Astrocyte (in vitro differentiated cells and primary cell): ENCODE measurements at regions not wholly inside any gene's neighbourhood (a gene's known extent, or its start where the extent isn't known, plus 50 kb on each side); places are given as distances from the start of the nearest gene placed in this dataset.

Experiments used
- DNase-seq: peaks from one replicate; pipeline ENCODE4 v3.0.0-alpha.2; 2010; ENCODE audit warnings: low read depth
- FAIRE-seq: peaks from 2 replicates; lab custom pipeline; 2011; peaks lifted over from hg19 to GRCh38; lab: Jason Lieb, UNC
- H2AFZ ChIP-seq: 2 replicates; pipeline ENCODE4 v1.6.0; 2012; ENCODE audit warnings: low read depth, low read length, inconsistent platforms
- H3K27ac ChIP-seq: 2 replicates; pipeline ENCODE4 v1.5.1; 2011; ENCODE audit warnings: low read depth, low read length, inconsistent platforms
- H3K27me3 ChIP-seq: 2 replicates; pipeline ENCODE4 v1.6.0; 2011; ENCODE audit warnings: low read length, inconsistent platforms; ENCODE audit not compliant: insufficient read depth
- H3K36me3 ChIP-seq: 2 replicates; pipeline ENCODE4 v1.5.1; 2011; ENCODE audit warnings: low read length, inconsistent platforms; ENCODE audit not compliant: insufficient read depth
- H3K4me1 ChIP-seq: 2 replicates; pipeline ENCODE4 v1.5.1; 2011; ENCODE audit warnings: low read length, inconsistent platforms; ENCODE audit not compliant: insufficient read depth
- H3K4me2 ChIP-seq: 2 replicates; pipeline ENCODE4 v1.6.0; 2012; ENCODE audit warnings: low read length, inconsistent platforms
- H3K4me3 ChIP-seq: 2 replicates; pipeline ENCODE4 v1.5.1; 2011; ENCODE audit warnings: low read depth, mild to moderate bottlenecking, low read length, inconsistent platforms; ENCODE audit not compliant: insufficient read depth
- H3K79me2 ChIP-seq: 2 replicates; pipeline ENCODE4 v1.6.0; 2012; ENCODE audit warnings: mild to moderate bottlenecking, low read length, inconsistent platforms; ENCODE audit not compliant: insufficient read depth
- H3K9ac ChIP-seq: 2 replicates; pipeline ENCODE4 v1.6.0; 2012; ENCODE audit warnings: mild to moderate bottlenecking, low read length, inconsistent platforms
- H3K9me3 ChIP-seq: 2 replicates; pipeline ENCODE4 v1.5.1; 2012; ENCODE audit warnings: low read depth, mild to moderate bottlenecking, low read length, inconsistent platforms; ENCODE audit not compliant: insufficient read depth
- H4K20me1 ChIP-seq: 2 replicates; pipeline ENCODE4 v1.6.0; 2012; ENCODE audit warnings: low read length, inconsistent platforms; ENCODE audit not compliant: insufficient read depth
- H3K27ac Mint-ChIP-seq: one replicate; pipeline ENCODE4 v1.8.0; 2021; ENCODE audit warnings: mild to moderate bottlenecking, mixed read lengths; ENCODE audit not compliant: unreplicated experiment
- H3K27me3 Mint-ChIP-seq: one replicate; pipeline ENCODE4 v1.8.0; 2021; ENCODE audit warnings: low read depth, mixed read lengths; ENCODE audit not compliant: unreplicated experiment
- H3K36me3 Mint-ChIP-seq: one replicate; pipeline ENCODE4 v1.8.0; 2021; ENCODE audit warnings: low read depth, mixed read lengths; ENCODE audit not compliant: unreplicated experiment
- H3K4me1 Mint-ChIP-seq: one replicate; pipeline ENCODE4 v1.8.0; 2021; ENCODE audit warnings: low read depth, mixed read lengths; ENCODE audit not compliant: unreplicated experiment
- H3K4me3 Mint-ChIP-seq: one replicate; pipeline ENCODE4 v1.8.0; 2021; ENCODE audit warnings: mild to moderate bottlenecking, moderate library complexity, mixed read lengths; ENCODE audit not compliant: unreplicated experiment
- H3K9me3 Mint-ChIP-seq: one replicate; pipeline ENCODE4 v1.8.0; 2021; ENCODE audit warnings: mild to moderate bottlenecking, mixed read lengths; ENCODE audit not compliant: unreplicated experiment
- EZH2 ChIP-seq: IDR thresholded peaks from 2 replicates; pipeline ENCODE4 v1.6.1; 2012; ENCODE audit warnings: mild to moderate bottlenecking, low read length, inconsistent platforms; ENCODE audit not compliant: insufficient read depth
- TF ChIP-seq, protein P1 (sequence below): IDR thresholded peaks from 2 replicates; pipeline ENCODE4 v1.5.1; 2011; ENCODE audit warnings: low read depth, mild to moderate bottlenecking, inconsistent platforms, low read length, moderate library complexity; ENCODE audit not compliant: insufficient read depth

DNA sequence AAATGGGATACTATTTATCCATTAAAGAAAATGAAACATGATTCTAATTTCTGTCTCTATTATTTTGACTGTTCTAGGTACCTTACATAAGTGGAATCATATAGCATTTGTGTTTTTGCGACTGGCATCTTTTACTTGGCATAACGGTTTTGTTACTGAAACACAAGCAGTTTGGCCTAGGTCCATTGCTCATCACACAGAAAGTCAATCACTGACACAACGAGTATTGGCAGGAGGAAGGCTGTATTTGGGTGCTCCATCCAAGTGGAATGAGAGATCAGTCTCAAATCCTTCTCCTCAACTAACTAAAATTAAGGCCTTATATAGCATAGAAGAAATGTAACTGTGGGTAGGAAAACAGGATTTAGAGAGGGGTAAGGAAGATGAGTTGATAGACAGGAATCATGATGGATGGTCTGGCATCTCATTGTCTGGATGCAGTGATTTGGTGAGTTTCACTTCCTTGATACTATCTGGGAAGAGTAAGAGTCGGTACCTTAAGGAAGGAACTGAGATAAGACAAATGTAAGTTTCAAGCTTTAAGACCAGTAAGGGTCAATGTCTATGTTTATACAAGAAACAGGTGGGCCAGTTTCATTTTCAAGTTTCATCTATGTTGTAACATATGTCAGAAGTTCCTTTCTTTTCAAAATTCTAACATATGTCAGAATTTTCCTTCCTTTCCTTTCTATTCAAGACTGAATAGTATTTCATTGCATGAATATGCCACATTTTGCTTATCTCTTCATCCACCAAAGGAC, 276.9 kb upstream of the RAB6C start:
- Mint-ChIP-seq H3K27me3 (peaks cover 2% of the 10 kb centered on the region), H3K4me1 (peaks cover 3% of the 10 kb centered on the region), H3K36me3 (no peaks in the 10 kb centered on the region), H3K27ac (no peak overlapping the region), H3K4me3 (no peak overlapping the region), H3K9me3 (no peaks in the 10 kb centered on the region)
- DNase-seq (no peak), FAIRE-seq (no peak)
- Histone ChIP-seq H4K20me1 (no peaks in the 10 kb centered on the region), H3K4me2 (no peak overlapping the region), H3K4me1 (no peaks in the 10 kb centered on the region), H3K79me2 (no peaks in the 10 kb centered on the region), H2AFZ (no peak overlapping the region), H3K27ac (no peak overlapping the region), H3K9me3 (no peaks in the 10 kb centered on the region), H3K27me3 (no peaks in the 10 kb centered on the region), H3K9ac (no peak overlapping the region), H3K4me3 (no peak overlapping the region), H3K36me3 (no peaks in the 10 kb centered on the region)
- no peak for TF ChIP-seq EZH2
- TF ChIP-seq, protein P1, sequence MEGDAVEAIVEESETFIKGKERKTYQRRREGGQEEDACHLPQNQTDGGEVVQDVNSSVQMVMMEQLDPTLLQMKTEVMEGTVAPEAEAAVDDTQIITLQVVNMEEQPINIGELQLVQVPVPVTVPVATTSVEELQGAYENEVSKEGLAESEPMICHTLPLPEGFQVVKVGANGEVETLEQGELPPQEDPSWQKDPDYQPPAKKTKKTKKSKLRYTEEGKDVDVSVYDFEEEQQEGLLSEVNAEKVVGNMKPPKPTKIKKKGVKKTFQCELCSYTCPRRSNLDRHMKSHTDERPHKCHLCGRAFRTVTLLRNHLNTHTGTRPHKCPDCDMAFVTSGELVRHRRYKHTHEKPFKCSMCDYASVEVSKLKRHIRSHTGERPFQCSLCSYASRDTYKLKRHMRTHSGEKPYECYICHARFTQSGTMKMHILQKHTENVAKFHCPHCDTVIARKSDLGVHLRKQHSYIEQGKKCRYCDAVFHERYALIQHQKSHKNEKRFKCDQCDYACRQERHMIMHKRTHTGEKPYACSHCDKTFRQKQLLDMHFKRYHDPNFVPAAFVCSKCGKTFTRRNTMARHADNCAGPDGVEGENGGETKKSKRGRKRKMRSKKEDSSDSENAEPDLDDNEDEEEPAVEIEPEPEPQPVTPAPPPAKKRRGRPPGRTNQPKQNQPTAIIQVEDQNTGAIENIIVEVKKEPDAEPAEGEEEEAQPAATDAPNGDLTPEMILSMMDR, result no peak

DNA sequence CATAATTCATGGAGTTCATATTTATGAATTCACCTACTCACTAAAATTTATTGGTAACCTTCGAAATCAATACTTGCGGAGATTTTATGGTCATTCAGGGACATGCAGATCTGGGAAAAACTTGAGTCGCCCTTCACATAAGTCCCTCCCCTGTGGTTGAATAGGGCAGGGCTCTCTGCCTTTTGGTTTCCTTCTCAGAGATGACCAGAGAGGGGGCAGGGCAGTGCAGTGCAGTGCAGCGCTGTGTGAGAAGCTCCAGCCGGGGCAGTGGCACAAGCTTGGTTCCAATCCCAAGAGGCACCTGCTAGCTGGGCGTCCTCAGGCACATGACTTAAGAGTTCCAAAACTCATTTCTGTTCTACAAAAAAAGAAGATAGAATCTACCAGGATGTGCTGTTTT, 274.4 kb upstream of the RAB6C start:
- H3K79me2 ChIP-seq, result no peaks in the 10 kb centered on the region
- H3K4me2 ChIP-seq, result no peak overlapping the region
- H3K4me3 Mint-ChIP-seq, result no peak overlapping the region
- no peaks in the 10 kb centered on the region for H3K36me3 Mint-ChIP-seq
- no peak overlapping the region for H3K4me3 ChIP-seq
- no peak overlapping the region for H3K27ac Mint-ChIP-seq
- no peaks in the 10 kb centered on the region for H4K20me1 ChIP-seq
- H3K4me1 ChIP-seq, result no peaks in the 10 kb centered on the region
- H3K36me3 ChIP-seq, result no peaks in the 10 kb centered on the region
- H3K9me3 ChIP-seq, result no peaks in the 10 kb centered on the region
- H2AFZ ChIP-seq, result no peak overlapping the region
- no peak overlapping the region for H3K9ac ChIP-seq
- H3K27me3 Mint-ChIP-seq, result peaks cover 2% of the 10 kb centered on the region
- no peaks in the 10 kb centered on the region for H3K27me3 ChIP-seq
- FAIRE-seq (no peak), DNase-seq (no peak)
- H3K9me3 Mint-ChIP-seq, result no peaks in the 10 kb centered on the region
- no peak for TF ChIP-seq EZH2
- TF ChIP-seq, protein P1, result no peak
- H3K27ac ChIP-seq, result no peak overlapping the region
- H3K4me1 Mint-ChIP-seq, result no peaks in the 10 kb centered on the region

DNA sequence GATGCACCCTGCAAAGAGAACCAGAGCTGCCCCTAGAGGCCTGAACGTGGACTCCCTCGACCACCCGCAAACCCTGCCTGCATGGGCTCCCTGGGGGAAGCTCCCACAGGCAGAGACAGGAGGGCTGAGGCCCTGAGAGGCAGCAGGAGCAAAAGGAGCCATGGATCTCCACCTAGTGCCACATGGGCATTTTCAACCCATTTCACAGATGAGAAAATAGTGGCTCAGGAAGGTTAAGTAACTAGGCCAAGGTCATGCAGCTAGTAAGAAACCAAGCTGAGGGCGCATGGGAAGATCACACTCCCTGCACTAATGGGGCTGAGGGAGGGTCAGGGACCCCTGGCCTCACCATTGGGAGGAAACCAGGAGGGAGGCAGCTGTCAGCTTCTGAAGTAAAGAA, 271.7 kb upstream of the RAB6C start:
- TF ChIP-seq, protein P1, result no peak
- no peak for TF ChIP-seq EZH2
- Mint-ChIP-seq H3K27me3 (peaks cover 5% of the 10 kb centered on the region), H3K27ac (no peak overlapping the region), H3K9me3 (no peaks in the 10 kb centered on the region), H3K4me1 (no peaks in the 10 kb centered on the region), H3K4me3 (no peak overlapping the region), H3K36me3 (no peaks in the 10 kb centered on the region)
- no peaks in the 10 kb centered on the region for H3K36me3 ChIP-seq
- H4K20me1 ChIP-seq, result no peaks in the 10 kb centered on the region
- no peak overlapping the region for H3K9ac ChIP-seq
- no peak for DNase-seq
- H3K27me3 ChIP-seq, result no peaks in the 10 kb centered on the region
- H3K79me2 ChIP-seq, result no peaks in the 10 kb centered on the region
- H3K4me3 ChIP-seq, result no peak overlapping the region
- no peaks in the 10 kb centered on the region for H3K4me1 ChIP-seq
- no peaks in the 10 kb centered on the region for H3K9me3 ChIP-seq
- H2AFZ ChIP-seq, result no peak overlapping the region
- no peak overlapping the region for H3K4me2 ChIP-seq
- FAIRE-seq, result no peak
- no peak overlapping the region for H3K27ac ChIP-seq
